ENCODE measurements at regions not wholly inside any gene's neighbourhood (a gene's known extent, or its start where the extent isn't known, plus 50 kb on each side); places are given as distances from the start of the nearest gene placed in this dataset.
"Not testable (repeated sequence)": the region's sequence is repeated elsewhere in the genome, so short reads cannot be mapped to it uniquely, and the experiment has no call there.

DNA sequence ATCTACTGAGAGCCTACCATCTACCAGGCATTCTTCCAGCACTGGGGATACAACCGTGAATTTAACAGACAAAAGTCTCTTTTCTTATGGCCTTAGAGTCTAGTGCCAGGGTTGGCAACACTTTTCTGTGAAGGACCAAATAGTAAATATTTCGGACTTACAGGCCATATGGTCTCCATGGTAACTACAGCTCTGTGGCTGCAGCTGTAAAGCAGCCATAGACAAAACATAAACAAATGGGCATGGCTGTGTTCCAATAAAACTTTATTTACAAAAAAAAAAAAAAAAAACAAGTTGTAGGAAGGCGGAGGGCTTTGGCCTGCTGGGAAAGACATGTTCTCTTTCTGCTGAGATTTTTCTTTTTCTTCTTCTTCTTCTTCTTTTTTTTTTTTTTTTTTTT is 98.7 kb downstream of the ABCC12 start:
- no peak for DNase-seq (ENCODE audit: low read depth in 2 of 2)

DNA sequence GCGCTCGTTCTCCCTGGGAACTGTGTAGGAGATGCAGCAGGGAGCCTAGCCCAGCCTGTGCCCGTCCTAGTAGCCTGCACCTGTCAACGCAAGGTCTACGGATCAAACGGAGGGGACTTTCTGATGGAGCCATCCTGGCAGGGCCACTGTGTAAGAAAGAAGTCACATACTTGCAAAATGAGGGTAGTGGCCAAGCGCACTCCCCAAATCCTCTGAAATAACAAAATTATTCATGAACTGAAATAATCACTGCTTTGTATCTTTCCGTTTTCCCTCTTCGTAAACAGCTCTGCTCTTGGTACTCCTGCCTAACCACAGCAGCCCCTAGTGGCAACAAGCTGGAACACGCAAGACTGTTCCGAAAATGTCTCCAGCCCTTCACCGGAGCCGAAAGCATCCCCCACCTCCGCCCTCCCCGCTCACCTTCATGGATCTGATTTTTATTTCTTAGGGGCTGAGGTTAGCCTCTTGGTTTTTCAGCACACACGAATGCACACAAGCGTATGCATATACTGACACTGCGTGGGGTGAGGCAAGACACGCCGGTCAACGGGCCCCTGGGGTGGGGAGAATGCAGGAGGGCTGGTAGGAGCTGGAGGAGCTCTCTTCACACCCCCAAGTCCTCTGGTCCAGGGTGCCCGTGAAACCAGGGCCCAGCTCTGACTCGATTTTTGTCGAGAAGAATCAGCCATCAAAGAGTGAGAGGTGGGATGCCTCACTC is 100.8 kb downstream of the ABCC12 start:
- DNase-seq (ENCODE audit: low read depth in 2 of 2) = peak; percentile 36 to 59

DNA sequence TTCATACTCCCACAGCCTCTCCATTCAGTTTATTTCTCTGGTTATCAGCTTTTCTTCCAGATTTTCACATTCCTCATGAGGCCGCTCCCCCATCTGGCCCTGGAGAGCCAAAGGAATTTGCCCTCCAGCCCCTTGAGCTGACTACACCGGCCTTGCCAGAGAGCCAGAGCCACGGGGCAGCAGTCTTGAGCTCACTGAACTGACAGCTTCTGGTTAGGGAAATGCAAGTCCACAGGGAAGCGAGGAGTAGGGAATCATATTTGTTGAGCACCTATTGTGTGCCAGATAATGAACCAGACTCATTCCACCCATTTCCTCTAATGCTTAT is 102.4 kb downstream of the ABCC12 start:
- no peak for DNase-seq (ENCODE audit: low read depth in 2 of 2)

GRCh38 chr16:48052731-48053417 is 102.9 kb downstream of the ABCC12 start:
- DNase-seq (ENCODE audit: low read depth in 2 of 2) = no peak

GRCh38 chr16:48050871-48051270 is 104.9 kb downstream of the ABCC12 start:
- no peak for DNase-seq (ENCODE audit: low read depth in 2 of 2)

GRCh38 chr16:48049847-48050246 is 105.9 kb downstream of the ABCC12 start:
- DNase-seq (ENCODE audit: low read depth in 2 of 2) = no peak

DNA sequence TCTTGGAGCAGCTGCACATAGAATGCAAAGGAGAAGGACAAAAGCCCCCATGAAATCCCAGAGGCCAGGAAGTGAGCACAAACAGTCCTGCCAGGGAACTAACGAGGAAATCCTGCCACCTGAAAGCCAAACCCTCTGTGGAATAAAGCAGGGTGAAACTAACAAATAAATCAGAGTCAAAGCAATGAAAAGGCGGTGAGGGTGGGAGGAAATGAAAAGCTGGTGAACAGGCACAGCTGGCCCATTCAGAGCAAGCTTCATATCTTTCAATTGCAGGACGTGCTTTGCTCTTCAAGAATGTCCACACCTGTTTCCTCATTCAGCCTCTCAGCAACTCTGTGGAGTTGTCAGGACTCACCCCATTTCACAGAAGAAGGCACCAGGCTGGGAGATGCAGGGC is 108.1 kb downstream of the ABCC12 start:
- peak in 1 of 2 donors; percentile 20 for DNase-seq (ENCODE audit: low read depth in 2 of 2)

GRCh38 chr16:48047241-48047640 is 108.6 kb downstream of the ABCC12 start:
- no peak for DNase-seq (ENCODE audit: low read depth in 2 of 2)

GRCh38 chr16:48044117-48044516 is 111.7 kb downstream of the ABCC12 start:
- no peak for DNase-seq (ENCODE audit: low read depth in 2 of 2)

- no peak for DNase-seq (ENCODE audit: low read depth in 2 of 2)
Measured at GRCh38 chr16:48041981-48042421, 113.8 kb downstream of the ABCC12 start.

GRCh38 chr16:48035142-48035541 is 120.7 kb downstream of the ABCC12 start:
- no peak for DNase-seq (ENCODE audit: low read depth in 2 of 2)

- DNase-seq (ENCODE audit: low read depth in 2 of 2) = no peak
Measured at GRCh38 chr16:48030926-48031325, 124.9 kb downstream of the ABCC12 start.

DNA sequence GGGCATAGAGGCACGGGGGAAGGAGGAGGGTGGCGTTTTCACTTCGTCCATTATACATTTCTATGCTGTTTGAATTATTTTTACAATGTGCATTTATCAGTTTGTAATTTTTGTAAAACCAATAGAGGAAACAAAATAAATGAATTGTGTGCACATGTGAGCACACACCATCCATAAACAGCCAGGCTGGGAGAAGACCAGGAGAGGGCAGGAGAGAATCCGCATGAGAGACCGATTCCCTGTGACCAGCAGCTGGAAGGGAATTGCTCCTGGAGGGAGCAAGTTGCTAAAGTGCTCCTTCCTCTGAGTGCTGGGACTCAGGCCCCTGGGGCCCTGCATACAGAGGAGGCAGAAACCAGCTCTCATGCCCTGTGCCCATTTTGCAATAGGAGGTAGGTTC is 126.0 kb downstream of the ABCC12 start:
- DNase-seq (ENCODE audit: low read depth in 2 of 2) = no peak

GRCh38 chr16:48025359-48025758 is 130.4 kb downstream of the ABCC12 start:
- no peak for DNase-seq (ENCODE audit: low read depth in 2 of 2)

- DNase-seq (ENCODE audit: low read depth in 2 of 2) = no peak
Measured at GRCh38 chr16:48024042-48024441, 131.8 kb downstream of the ABCC12 start.

DNA sequence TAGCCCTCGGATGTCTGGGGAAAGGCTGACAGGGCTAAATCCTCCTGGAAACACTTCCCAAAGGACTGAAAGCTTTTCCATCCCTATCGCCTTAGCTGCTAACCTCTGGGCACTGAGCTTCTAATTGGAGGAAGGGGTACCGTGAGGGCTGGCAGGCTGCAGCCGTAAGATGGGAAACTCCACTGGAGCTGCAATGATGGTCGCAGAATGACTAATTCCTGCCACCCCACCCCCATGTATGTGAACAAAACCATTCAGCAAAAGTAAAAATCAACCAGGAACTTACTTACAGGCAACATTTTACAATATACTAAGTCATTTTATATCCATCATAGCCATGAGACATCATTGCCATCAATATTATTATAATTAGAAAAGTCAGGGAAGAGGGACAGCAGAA is 133.3 kb downstream of the ABCC12 start:
- no peak for DNase-seq (ENCODE audit: low read depth in 2 of 2)

GRCh38 chr16:48020617-48021016 is 135.2 kb downstream of the ABCC12 start:
- DNase-seq (ENCODE audit: low read depth in 2 of 2) = not testable (repeated sequence)

- DNase-seq (ENCODE audit: low read depth in 2 of 2) = no peak
Measured at GRCh38 chr16:48014349-48015135, 141.3 kb downstream of the ABCC12 start.

DNA sequence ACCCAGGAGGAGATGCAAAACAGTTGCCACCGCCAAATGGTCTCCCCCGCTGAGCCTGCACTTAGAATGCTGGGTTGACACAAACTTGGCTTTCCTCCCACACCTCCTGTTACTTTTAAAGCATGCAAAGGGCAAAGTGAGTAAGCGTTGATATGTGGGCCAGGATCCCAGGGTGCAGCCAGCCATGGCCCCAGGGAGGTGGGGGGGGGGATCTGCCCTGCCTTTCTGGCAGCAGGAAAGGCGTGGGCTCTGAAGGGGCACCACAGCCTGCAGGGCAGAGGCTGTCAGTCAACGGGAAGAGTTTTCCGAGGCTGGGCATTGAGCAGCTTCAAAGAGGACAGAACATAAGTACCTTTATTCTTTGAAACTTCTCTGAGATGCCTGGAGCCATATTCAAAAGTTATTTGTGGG is 142.3 kb downstream of the ABCC12 start:
- no peak for DNase-seq (ENCODE audit: low read depth in 2 of 2)

DNA sequence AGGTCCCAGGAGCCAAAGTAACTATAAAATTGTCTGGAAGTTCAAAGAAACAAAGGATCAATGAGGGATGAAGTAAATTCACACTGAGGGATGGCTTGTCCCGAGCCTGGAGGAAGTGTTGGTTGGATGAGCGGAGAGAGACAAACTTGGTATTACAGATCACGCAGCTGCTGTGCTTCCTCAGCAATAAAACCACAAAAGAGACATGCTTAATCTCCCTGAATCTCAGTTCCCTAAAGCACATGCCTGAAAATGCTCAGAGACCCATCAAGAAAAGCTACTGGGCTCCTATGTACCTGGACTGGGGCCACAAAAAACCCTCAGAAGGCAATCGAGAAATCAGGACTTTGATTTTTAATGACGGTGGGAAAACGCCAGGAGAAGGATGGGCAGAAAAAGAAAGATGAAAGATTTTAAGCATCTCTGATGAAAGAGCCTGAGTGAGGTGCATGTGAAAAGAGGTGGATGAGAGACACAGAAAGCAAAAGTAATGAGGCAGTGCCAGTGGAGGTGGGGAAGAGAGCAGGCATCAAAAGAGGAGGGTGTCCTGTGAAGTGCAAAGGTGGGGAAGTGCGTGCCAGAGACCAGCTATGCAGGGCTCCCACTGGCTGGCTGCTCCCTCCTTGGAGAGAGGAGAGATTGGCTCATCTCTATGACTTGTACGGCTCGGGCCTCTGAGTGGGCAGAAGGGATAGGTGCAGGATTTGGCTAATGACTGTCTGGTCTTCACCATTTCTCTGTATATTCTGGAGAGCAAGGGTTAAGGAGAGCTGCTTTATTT is 143.7 kb downstream of the ABCC12 start:
- DNase-seq (ENCODE audit: low read depth in 2 of 2) = no peak

DNA sequence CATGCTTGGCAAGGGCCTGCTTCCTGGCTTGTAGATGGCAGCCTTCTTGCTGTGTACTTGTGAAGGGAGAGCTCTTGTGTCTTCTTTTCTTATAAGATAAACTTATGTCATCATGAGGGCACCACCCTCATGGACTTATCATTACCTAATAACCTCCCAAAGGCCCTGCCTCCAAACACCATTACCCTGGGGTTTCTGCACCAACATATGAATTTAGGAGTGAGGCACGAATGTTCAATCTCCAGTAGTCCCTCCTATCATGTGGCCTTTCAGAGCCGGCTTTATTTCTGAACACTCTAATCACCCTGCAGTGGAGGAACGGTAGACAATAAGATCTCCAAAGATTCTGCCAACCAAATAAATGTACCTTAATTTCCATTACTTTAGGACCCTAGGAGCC is 144.3 kb downstream of the ABCC12 start:
- DNase-seq (ENCODE audit: low read depth in 2 of 2) = no peak

- no peak for DNase-seq (ENCODE audit: low read depth in 2 of 2)
Measured at GRCh38 chr16:48008011-48008525, 147.7 kb downstream of the ABCC12 start.

Measured in dermis microvascular lymphatic vessel endothelial cell (primary cell).